HepG2 (cell line): ENCODE measurements at regions not wholly inside any gene's neighbourhood (a gene's known extent, or its start where the extent isn't known, plus 50 kb on each side); places are given as distances from the start of the nearest gene placed in this dataset.

Experiments
- ATAC-seq: fragments of 200-7000 bp; cut with Tn5 transposase; 3 replicates; pipeline ENCODE4 v1.9.1; 2020; ENCODE audit warnings: mild to moderate bottlenecking, moderate library complexity
- BruUV-seq: library from RNA; stranded (reverse); fragments of 400-500 nt; replicated peaks from 2 replicates; lab custom pipeline; 2021; lab: Mats Ljungman, UMichigan
- CTCF ChIA-PET: fragments of 300-600 bp; formaldehyde crosslinking; extraction: SDS; loops from one replicate; lab custom pipeline; 2021; ENCODE audit warnings: low total read pairs, inconsistent platforms, low intra/inter-chr PET ratio; lab: Yijun Ruan, JAX
- POLR2A ChIA-PET: fragments of 350-600 bp; sonication (Branson Sonifier 250); formaldehyde crosslinking; loops from one replicate; lab custom pipeline; 2020; ENCODE audit warnings: antibody characterized with exemption, inconsistent platforms; lab: Yijun Ruan, JAX
- DNase-seq: peaks from one replicate; pipeline ENCODE4 v3.0.0-alpha.2; 2015; ENCODE audit warnings: low spot score
- FAIRE-seq: peaks from 3 replicates; lab custom pipeline; 2011; peaks lifted over from hg19 to GRCh38; lab: Jason Lieb, UNC
- H2AFZ ChIP-seq: one replicate; pipeline ENCODE4 v1.6.1; 2011; ENCODE audit warnings: low read length, inconsistent platforms
- H3K27ac ChIP-seq: fragments of 300-600 bp; 3 replicates; pipeline ENCODE4 v1.8.0; 2011; ENCODE audit warnings: mixed run types, mild to moderate bottlenecking, mixed read lengths, low read length, inconsistent platforms; ENCODE audit not compliant: insufficient read depth; ENCODE audit errors: extremely low read length
- H3K27me3 ChIP-seq, 2 experiments: fragments of 200-600 bp in 1 of 2; 2 replicates in 1 of 2; 3 replicates in 1 of 2; pipeline versions ENCODE4 v1.6.0 to v1.8.0; 2011; ENCODE audit warnings: low read length in 2 of 2, mild to moderate bottlenecking in 2 of 2, moderate library complexity in 2 of 2, inconsistent platforms in 1 of 2; ENCODE audit not compliant: insufficient read depth in 2 of 2, control insufficient read depth in 1 of 2
- H3K36me3 ChIP-seq, 2 experiments: fragments of 200-600 bp in 1 of 2; replicated peaks in 1 of 2; 2 replicates in 1 of 2; 3 replicates in 1 of 2; pipeline versions ENCODE4 v1.5.1 to v1.8.0; 2011; ENCODE audit warnings: low read length in 2 of 2, inconsistent platforms in 1 of 2; ENCODE audit not compliant: insufficient read depth in 2 of 2, control insufficient read depth in 1 of 2
- H3K4me1 ChIP-seq: 2 replicates; pipeline ENCODE4 v1.5.1; 2012; ENCODE audit warnings: low read length, inconsistent platforms; ENCODE audit not compliant: insufficient read depth
- H3K4me2 ChIP-seq: 2 replicates; pipeline ENCODE4 v1.6.0; 2011; ENCODE audit warnings: low read depth, low read length, inconsistent platforms
- H3K4me3 ChIP-seq, 3 experiments: fragments of 200-600 bp in 1 of 3; sonication (generic), shearing (Covaris generic) in 1 of 3; replicated peaks in 1 of 3; 2 replicates each; pipeline ENCODE4 v1.5.1; 2011 to 2016; ENCODE audit warnings: low read length in 3 of 3, inconsistent platforms in 2 of 3, low read depth in 2 of 3, mild to moderate bottlenecking in 2 of 3, control low read depth in 1 of 3, mixed read lengths in 1 of 3; ENCODE audit not compliant: insufficient read depth in 1 of 3
- H3K79me2 ChIP-seq: one replicate; pipeline ENCODE4 v1.6.1; 2011; ENCODE audit warnings: low read length, inconsistent platforms; ENCODE audit not compliant: insufficient read depth
- H3K9ac ChIP-seq: 2 replicates; pipeline ENCODE4 v1.6.0; 2011; ENCODE audit warnings: mild to moderate bottlenecking, low read depth, low read length, inconsistent platforms; ENCODE audit not compliant: insufficient read depth
- H3K9me3 ChIP-seq: 2 replicates; pipeline ENCODE4 v1.5.1; 2012; ENCODE audit warnings: mild to moderate bottlenecking, low read length
- H4K20me1 ChIP-seq: 2 replicates; pipeline ENCODE4 v1.6.0; 2011; ENCODE audit warnings: inconsistent platforms, mild to moderate bottlenecking, low read length, moderate library complexity; ENCODE audit not compliant: insufficient read depth
- AGO2 ChIP-seq: fragments of 200-400 bp; formaldehyde crosslinking; optimal IDR thresholded peaks from 2 replicates; pipeline ENCODE3; 2017; ENCODE audit warnings: mild to moderate bottlenecking, low read depth, low read length, moderate library complexity
- AKNA ChIP-seq: sonication (generic); formaldehyde crosslinking; IDR thresholded peaks from 2 replicates; pipeline ENCODE4 v1.4.0; 2020; ENCODE audit warnings: missing genetic modification reagents, borderline replicate concordance
- DMAP1 ChIP-seq: IDR thresholded peaks from 2 replicates; pipeline ENCODE4 v1.6.1; 2016
- FOSL2 ChIP-seq: sonication (generic); formaldehyde crosslinking; IDR thresholded peaks from 2 replicates; pipeline ENCODE4 v1.4.0; 2020; ENCODE audit warnings: missing genetic modification reagents
- GABPA ChIP-seq, 2 experiments: IDR thresholded peaks; 2 replicates each; pipeline ENCODE4 v1.6.1; 2011 to 2016; ENCODE audit warnings: low read depth in 2 of 2, low read length in 1 of 2, missing biosample characterization in 1 of 2, missing genetic modification characterization in 1 of 2
- HIC2 ChIP-seq: sonication (generic); formaldehyde crosslinking; IDR thresholded peaks from 2 replicates; pipeline ENCODE4 v1.9.0; 2022; ENCODE audit warnings: low read depth, missing genetic modification reagents
- NFIB ChIP-seq: sonication (generic); formaldehyde crosslinking; IDR thresholded peaks from 2 replicates; pipeline ENCODE4 v1.9.0; 2021; ENCODE audit warnings: missing genetic modification reagents, mild to moderate bottlenecking, borderline replicate concordance
- NR3C1 ChIP-seq: sonication (generic); formaldehyde crosslinking; IDR thresholded peaks from 2 replicates; pipeline ENCODE4 v1.4.0; 2020; ENCODE audit warnings: missing genetic modification reagents
- PITX1 ChIP-seq: sonication (generic); formaldehyde crosslinking; IDR thresholded peaks from 2 replicates; pipeline ENCODE4 v1.5.1; 2020; ENCODE audit warnings: mild to moderate bottlenecking, missing genetic modification reagents
- PRPF4 ChIP-seq: fragments of 200-400 bp; formaldehyde crosslinking; IDR thresholded peaks from 2 replicates; pipeline ENCODE4 v1.6.1; 2016; ENCODE audit warnings: low read length, low read depth; ENCODE audit not compliant: poor library complexity, severe bottlenecking
- ZFP91 ChIP-seq: sonication (generic); formaldehyde crosslinking; IDR thresholded peaks from 2 replicates; pipeline ENCODE4 v1.9.0; 2022; ENCODE audit warnings: missing genetic modification reagents, mild to moderate bottlenecking, borderline replicate concordance
- ZNF281 ChIP-seq: sonication (generic); formaldehyde crosslinking; IDR thresholded peaks from 2 replicates; pipeline ENCODE4 v1.4.0; 2020; ENCODE audit warnings: missing genetic modification reagents, borderline replicate concordance
- ZNF432 ChIP-seq: sonication (generic); formaldehyde crosslinking; IDR thresholded peaks from 2 replicates; pipeline ENCODE4 v1.5.0; 2020; ENCODE audit warnings: missing genetic modification reagents, mild to moderate bottlenecking, borderline replicate concordance
- WGBS: methylation state at CpG from one replicate; pipeline ENCODE4 v1.1.6; 2017; ENCODE audit warnings: low lambda C conversion rate; 5-methylcytosine and 5-hydroxymethylcytosine counted together
- in situ Hi-C: cut with HindIII; loops from 2 replicates; pipeline ENCODE4 v1.10.0; 2017; ENCODE audit warnings: low pct_unique_long_range_greater_than_20kb; ENCODE audit not compliant: extremely low pct_ligation_motif_present
- intact Hi-C: fragments of 100-400 bp; cut with micrococcal nuclease; formaldehyde crosslinking; loops from one replicate; pipeline ENCODE4 v1.10.0; 2022; ENCODE audit not compliant: unreplicated experiment

GRCh38 chr2:18061717-18062116 lies 183.2 kb downstream of the KCNS3 start:
- Histone ChIP-seq H2AFZ (no peak overlapping the region), H3K4me2 (no peak overlapping the region), H3K4me1 (no peaks in the 10 kb centered on the region), H3K27me3 (no peaks in the 10 kb centered on the region), H3K79me2 (no peaks in the 10 kb centered on the region), H4K20me1 (no peaks in the 10 kb centered on the region), H3K4me3 (no peak overlapping the region), H3K36me3 (no peaks in the 10 kb centered on the region), H3K27ac (no peak overlapping the region), H3K9ac (no peak overlapping the region), H3K9me3 (no peaks in the 10 kb centered on the region)
- BruUV-seq, result no TSS peak
- 0% methylated on average over 1 of the region's 1 CpG for WGBS
- FAIRE-seq, result no peak
- ChIA-PET CTCF (no interaction called here), POLR2A (no interaction called here)
- DNase-seq, result no peak
- intact Hi-C loops (no loop called here), in situ Hi-C loops (no loop called here)
- ATAC-seq, result no peak
- TF ChIP-seq ZNF281 (CRISPR knock-in tag), result no peak
- no peak for TF ChIP-seq AKNA (CRISPR knock-in tag)
- no peak for TF ChIP-seq HIC2 (CRISPR knock-in tag)
- no peak for TF ChIP-seq ZFP91 (CRISPR knock-in tag)
- no peak for TF ChIP-seq FOSL2
- no peak for TF ChIP-seq ZNF432 (CRISPR knock-in tag)
- TF ChIP-seq NFIB (CRISPR knock-in tag), result no peak
- no peak for TF ChIP-seq AGO2
- TF ChIP-seq GABPA (IDR thresholded peaks at IDR 0.05; ENCODE audit: low read depth, low read length), result no peak
- no peak for TF ChIP-seq GABPA (CRISPR knock-in tag; IDR thresholded peaks at IDR 0.05; ENCODE audit: low read depth)
- no peak for TF ChIP-seq PITX1 (CRISPR knock-in tag)
- TF ChIP-seq PRPF4, result no peak
- TF ChIP-seq NR3C1 (CRISPR knock-in tag), result no peak
- no peak for TF ChIP-seq DMAP1 (CRISPR knock-in tag)
